ENCODE measurements at regions not wholly inside any gene's neighbourhood (a gene's known extent, or its start where the extent isn't known, plus 50 kb on each side); places are given as distances from the start of the nearest gene placed in this dataset.

- Mint-ChIP-seq H3K27ac (ENCODE audit: low read depth) (no peak overlapping the region), H3K4me3 (no peak overlapping the region), H3K4me1 (no peaks in the 10 kb centered on the region)
Observed at GRCh38 chr13:77449265-77449664, 86.2 kb upstream of the SCEL start.

DNA sequence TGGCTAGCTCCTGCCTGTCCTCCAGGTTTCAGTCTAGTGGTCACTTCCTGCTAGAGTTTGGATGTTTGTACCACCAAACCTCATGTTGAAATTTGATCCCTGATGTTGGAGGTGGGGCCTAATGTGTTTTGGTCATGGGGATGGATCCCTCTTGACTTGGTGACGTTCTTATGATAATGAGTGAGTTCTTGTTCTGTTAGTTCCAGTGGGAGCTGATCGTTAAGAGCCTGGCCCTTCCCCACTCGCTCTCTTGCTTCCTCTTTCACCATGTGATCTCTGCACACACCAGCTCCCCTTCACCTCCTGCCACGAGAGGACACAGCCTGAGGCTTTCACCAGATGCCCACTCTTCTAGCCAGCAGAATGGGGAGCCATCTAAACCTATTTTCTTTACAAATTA lies 86.8 kb upstream of the SCEL start:
- ATAC-seq (replicated peaks; ENCODE audit: extremely low read depth, poor library complexity, severe bottlenecking) (no peak), DNase-seq (ENCODE audit: low spot score in 2 of 2) (no peak)
- no peaks in the 10 kb centered on the region for H3K9me3 Mint-ChIP-seq
- H3K36me3 Mint-ChIP-seq (ENCODE audit: insufficient read depth): no peaks in the 10 kb centered on the region
- H3K27ac Mint-ChIP-seq (ENCODE audit: low read depth): no peak overlapping the region
- no peak overlapping the region for H3K4me3 Mint-ChIP-seq
- H3K27me3 Mint-ChIP-seq: peaks cover 44% of the 10 kb centered on the region
- no peaks in the 10 kb centered on the region for H3K4me1 Mint-ChIP-seq

More at GRCh38 chr13:77449265-77449664, 86.2 kb upstream of the SCEL start:
- Mint-ChIP-seq H3K9me3 (no peaks in the 10 kb centered on the region), H3K27me3 (peaks cover 41% of the 10 kb centered on the region), H3K36me3 (ENCODE audit: insufficient read depth) (no peaks in the 10 kb centered on the region)
- ATAC-seq (replicated peaks; ENCODE audit: extremely low read depth, poor library complexity, severe bottlenecking) (no peak), DNase-seq (ENCODE audit: low spot score in 2 of 2) (no peak)

GRCh38 chr13:77443511-77443910 lies 92.0 kb upstream of the SCEL start:
- Mint-ChIP-seq H3K27me3 (peaks cover 63% of the 10 kb centered on the region), H3K36me3 (ENCODE audit: insufficient read depth) (no peaks in the 10 kb centered on the region), H3K27ac (ENCODE audit: low read depth) (no peak overlapping the region), H3K4me3 (no peak overlapping the region), H3K9me3 (no peaks in the 10 kb centered on the region), H3K4me1 (no peaks in the 10 kb centered on the region)
- DNase-seq (ENCODE audit: low spot score in 2 of 2): no peak
- no peak for ATAC-seq (replicated peaks; ENCODE audit: extremely low read depth, poor library complexity, severe bottlenecking)

DNA sequence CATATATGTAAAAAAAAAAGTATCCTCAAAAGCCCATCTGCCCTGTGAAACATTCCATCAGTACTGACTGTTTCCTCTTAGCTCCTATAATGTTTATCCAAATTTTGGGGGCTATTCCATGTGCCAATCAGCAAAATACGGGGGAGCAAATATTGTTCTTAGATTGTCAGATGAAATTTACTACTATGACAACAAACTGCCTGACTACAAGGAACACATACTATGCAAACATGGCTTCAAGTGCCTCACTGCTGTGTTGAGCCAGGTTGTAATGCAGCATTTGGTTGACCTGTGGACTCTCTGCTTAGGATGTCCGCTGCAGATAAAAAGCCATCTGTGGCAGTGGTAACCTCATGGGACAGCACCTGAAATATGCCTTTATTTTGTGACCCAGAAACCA lies 98.2 kb upstream of the SCEL start:
- Mint-ChIP-seq H3K4me3 (no peak overlapping the region), H3K4me1 (no peaks in the 10 kb centered on the region), H3K27ac (ENCODE audit: low read depth) (no peak overlapping the region), H3K9me3 (no peaks in the 10 kb centered on the region), H3K27me3 (peaks cover 16% of the 10 kb centered on the region), H3K36me3 (ENCODE audit: insufficient read depth) (no peaks in the 10 kb centered on the region)
- DNase-seq (ENCODE audit: low spot score in 2 of 2): no peak
- ATAC-seq (replicated peaks; ENCODE audit: extremely low read depth, poor library complexity, severe bottlenecking): no peak

GRCh38 chr13:77434289-77434688 lies 101.2 kb upstream of the SCEL start:
- Mint-ChIP-seq H3K9me3 (no peaks in the 10 kb centered on the region), H3K27me3 (no peaks in the 10 kb centered on the region), H3K27ac (ENCODE audit: low read depth) (no peak overlapping the region), H3K4me1 (peaks cover 1% of the 10 kb centered on the region), H3K4me3 (no peak overlapping the region), H3K36me3 (ENCODE audit: insufficient read depth) (no peaks in the 10 kb centered on the region)
- DNase-seq (ENCODE audit: low spot score in 2 of 2) (no peak), ATAC-seq (replicated peaks; ENCODE audit: extremely low read depth, poor library complexity, severe bottlenecking) (no peak)

- Mint-ChIP-seq H3K9me3 (no peaks in the 10 kb centered on the region), H3K36me3 (ENCODE audit: insufficient read depth) (no peaks in the 10 kb centered on the region), H3K4me1 (peaks cover 6% of the 10 kb centered on the region), H3K27me3 (no peaks in the 10 kb centered on the region), H3K27ac (ENCODE audit: low read depth) (no peak overlapping the region), H3K4me3 (no peak overlapping the region)
- ATAC-seq (replicated peaks; ENCODE audit: extremely low read depth, poor library complexity, severe bottlenecking): no peak
- DNase-seq (ENCODE audit: low spot score in 2 of 2): no peak
Observed at GRCh38 chr13:77431449-77431848, 104.1 kb upstream of the SCEL start.

GRCh38 chr13:77430377-77430951 lies 103.6 kb upstream of the MYCBP2 start:
- no peak for ATAC-seq (replicated peaks; ENCODE audit: extremely low read depth, poor library complexity, severe bottlenecking)
- no peak overlapping the region for H3K27ac Mint-ChIP-seq (ENCODE audit: low read depth)
- no peaks in the 10 kb centered on the region for H3K9me3 Mint-ChIP-seq
- H3K4me3 Mint-ChIP-seq: no peak overlapping the region
- no peaks in the 10 kb centered on the region for H3K36me3 Mint-ChIP-seq (ENCODE audit: insufficient read depth)
- peaks cover 6% of the 10 kb centered on the region for H3K4me1 Mint-ChIP-seq
- no peak for DNase-seq (ENCODE audit: low spot score in 2 of 2)
- no peaks in the 10 kb centered on the region for H3K27me3 Mint-ChIP-seq

- Mint-ChIP-seq H3K27ac (ENCODE audit: low read depth) (no peak overlapping the region), H3K36me3 (ENCODE audit: insufficient read depth) (no peaks in the 10 kb centered on the region), H3K27me3 (no peaks in the 10 kb centered on the region), H3K4me3 (no peak overlapping the region), H3K9me3 (no peaks in the 10 kb centered on the region), H3K4me1 (peaks cover 6% of the 10 kb centered on the region)
- DNase-seq (ENCODE audit: low spot score in 2 of 2) (no peak), ATAC-seq (replicated peaks; ENCODE audit: extremely low read depth, poor library complexity, severe bottlenecking) (no peak)
Observed at GRCh38 chr13:77429320-77430142, 102.6 kb upstream of the MYCBP2 start.

- Mint-ChIP-seq H3K27me3 (no peaks in the 10 kb centered on the region), H3K36me3 (ENCODE audit: insufficient read depth) (no peaks in the 10 kb centered on the region), H3K4me1 (peaks cover 6% of the 10 kb centered on the region), H3K4me3 (no peak overlapping the region), H3K27ac (ENCODE audit: low read depth) (no peak overlapping the region), H3K9me3 (no peaks in the 10 kb centered on the region)
- ATAC-seq (replicated peaks; ENCODE audit: extremely low read depth, poor library complexity, severe bottlenecking) (no peak), DNase-seq (ENCODE audit: low spot score in 2 of 2) (no peak)
Observed at GRCh38 chr13:77425705-77426104, 98.8 kb upstream of the MYCBP2 start.

DNA sequence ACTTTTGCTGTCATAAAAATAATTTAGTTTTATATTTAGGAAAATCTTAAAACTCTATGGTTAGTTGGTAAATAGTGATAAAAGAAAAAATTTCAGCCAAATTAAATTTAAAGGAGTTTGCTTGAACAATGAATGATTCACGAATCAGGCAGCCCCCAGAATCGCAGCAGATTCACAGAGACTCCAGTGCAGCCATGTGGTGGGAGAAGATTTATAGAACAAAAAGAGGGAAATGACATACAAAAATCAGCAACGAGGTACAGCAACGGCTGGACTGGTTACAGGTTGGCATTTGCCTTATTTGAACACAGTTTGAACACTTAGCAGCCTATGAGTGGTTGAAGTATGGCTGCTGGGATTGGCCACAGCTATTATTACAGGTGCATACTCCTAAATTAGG lies 96.4 kb upstream of the MYCBP2 start:
- no peak overlapping the region for H3K4me3 Mint-ChIP-seq
- no peaks in the 10 kb centered on the region for H3K36me3 Mint-ChIP-seq (ENCODE audit: insufficient read depth)
- H3K4me1 Mint-ChIP-seq: no peaks in the 10 kb centered on the region
- no peak overlapping the region for H3K27ac Mint-ChIP-seq (ENCODE audit: low read depth)
- DNase-seq (ENCODE audit: low spot score in 2 of 2) (no peak), ATAC-seq (replicated peaks; ENCODE audit: extremely low read depth, poor library complexity, severe bottlenecking) (no peak)
- H3K27me3 Mint-ChIP-seq: no peaks in the 10 kb centered on the region
- no peaks in the 10 kb centered on the region for H3K9me3 Mint-ChIP-seq

- Mint-ChIP-seq H3K9me3 (no peaks in the 10 kb centered on the region), H3K36me3 (ENCODE audit: insufficient read depth) (no peaks in the 10 kb centered on the region), H3K4me3 (no peak overlapping the region), H3K27ac (ENCODE audit: low read depth) (no peak overlapping the region), H3K4me1 (no peaks in the 10 kb centered on the region), H3K27me3 (no peaks in the 10 kb centered on the region)
- ATAC-seq (replicated peaks; ENCODE audit: extremely low read depth, poor library complexity, severe bottlenecking): no peak
- DNase-seq (ENCODE audit: low spot score in 2 of 2): no peak
Observed at GRCh38 chr13:77422724-77423123, 95.8 kb upstream of the MYCBP2 start.

DNA sequence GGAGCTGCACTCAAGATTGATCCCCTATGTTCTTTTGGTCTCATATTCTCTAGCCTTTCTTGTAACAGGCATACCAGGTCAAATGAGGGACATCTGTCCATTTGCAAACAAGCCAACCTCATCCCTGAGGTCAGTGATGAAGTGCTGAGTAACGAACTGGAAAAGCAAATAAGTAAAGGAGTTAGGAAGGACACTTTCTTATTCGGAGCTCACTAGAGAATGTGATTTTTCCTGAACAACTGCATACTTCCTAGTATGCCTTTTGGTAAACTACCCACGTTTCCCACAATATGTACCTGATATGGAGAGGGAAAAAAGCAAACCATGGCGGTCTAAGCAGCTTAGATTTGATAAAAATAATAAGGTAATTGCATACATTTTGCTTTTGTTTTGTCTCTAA lies 91.0 kb upstream of the MYCBP2 start:
- ATAC-seq (replicated peaks; ENCODE audit: extremely low read depth, poor library complexity, severe bottlenecking) (no peak), DNase-seq (ENCODE audit: low spot score in 2 of 2) (no peak)
- Mint-ChIP-seq H3K36me3 (ENCODE audit: insufficient read depth) (no peaks in the 10 kb centered on the region), H3K27me3 (no peaks in the 10 kb centered on the region), H3K4me3 (no peak overlapping the region), H3K27ac (ENCODE audit: low read depth) (no peak overlapping the region), H3K4me1 (no peaks in the 10 kb centered on the region), H3K9me3 (no peaks in the 10 kb centered on the region)

DNA sequence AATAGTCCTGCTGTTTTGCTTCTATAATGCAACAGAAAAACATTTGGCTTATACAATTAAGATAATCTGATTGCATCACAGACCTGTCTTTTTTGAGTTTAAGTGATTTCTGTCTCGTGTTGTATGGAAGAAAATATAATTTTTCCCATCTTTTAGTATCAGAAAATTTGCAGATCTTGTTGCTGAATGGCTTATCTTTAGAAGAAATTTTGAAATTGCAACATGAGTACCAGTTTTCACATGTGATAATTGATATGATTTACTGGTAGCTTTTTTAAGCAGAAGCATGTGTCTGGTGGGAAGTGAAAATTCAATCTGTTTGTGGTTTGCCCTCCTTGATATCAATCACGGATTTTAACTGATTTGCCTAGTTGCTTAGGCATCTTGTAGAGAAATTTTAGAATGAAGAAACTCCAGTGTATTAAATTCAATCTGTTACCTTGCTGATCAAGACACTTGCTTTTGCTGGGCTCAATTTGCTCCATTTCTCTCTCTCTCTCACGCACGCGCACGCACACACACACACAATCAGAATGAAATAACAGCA lies 89.8 kb upstream of the MYCBP2 start:
- H3K9me3 Mint-ChIP-seq: no peaks in the 10 kb centered on the region
- H3K36me3 Mint-ChIP-seq (ENCODE audit: insufficient read depth): no peaks in the 10 kb centered on the region
- H3K4me3 Mint-ChIP-seq: no peak overlapping the region
- no peaks in the 10 kb centered on the region for H3K27me3 Mint-ChIP-seq
- ATAC-seq (replicated peaks; ENCODE audit: extremely low read depth, poor library complexity, severe bottlenecking): no peak
- H3K4me1 Mint-ChIP-seq: no peaks in the 10 kb centered on the region
- no peak for DNase-seq (ENCODE audit: low spot score in 2 of 2)
- no peak overlapping the region for H3K27ac Mint-ChIP-seq (ENCODE audit: low read depth)
